GM19397 (cell line): ENCODE measurements at regions not wholly inside any gene's neighbourhood (a gene's known extent, or its start where the extent isn't known, plus 50 kb on each side); places are given as distances from the start of the nearest gene placed in this dataset.

Experiments
- ATAC-seq: cut with Tn5 transposase; IDR thresholded peaks from one replicate; pipeline ENCODE4 v1.9.1; 2021; ENCODE audit warnings: mild to moderate bottlenecking, moderate library complexity; ENCODE audit not compliant: unreplicated experiment

- ATAC-seq = no peak
These were observed 278.3 kb downstream of the RBM43 start for GRCh38 chr2:150983314-150983897.

GRCh38 chr2:150981826-150982225 is 279.8 kb downstream of the RBM43 start:
- no peak for ATAC-seq

- no peak for ATAC-seq
These were observed 283.6 kb downstream of the RBM43 start for GRCh38 chr2:150978053-150978452.

- ATAC-seq = no peak
These were observed 284.4 kb downstream of the RBM43 start for GRCh38 chr2:150977296-150977695.

- no peak for ATAC-seq
These were observed 285.1 kb downstream of the RBM43 start for GRCh38 chr2:150976604-150977003.

GRCh38 chr2:150974864-150975263 is 286.8 kb downstream of the RBM43 start:
- no peak for ATAC-seq

GRCh38 chr2:150974234-150974633 is 287.4 kb downstream of the RBM43 start:
- no peak for ATAC-seq

GRCh38 chr2:150971910-150972309 is 289.8 kb downstream of the RBM43 start:
- no peak for ATAC-seq

GRCh38 chr2:150963336-150963735 is 298.3 kb downstream of the RBM43 start:
- ATAC-seq = no peak

GRCh38 chr2:150955231-150955630 is 306.4 kb downstream of the RBM43 start:
- ATAC-seq = no peak

- no peak for ATAC-seq
These were observed 314.8 kb downstream of the RBM43 start for GRCh38 chr2:150946831-150947230.

- no peak for ATAC-seq
These were observed 317.3 kb downstream of the RBM43 start for GRCh38 chr2:150944315-150944714.

- ATAC-seq = no peak
These were observed 322.6 kb downstream of the RBM43 start for GRCh38 chr2:150939087-150939486.

- no peak for ATAC-seq
These were observed 323.1 kb downstream of the RBM43 start for GRCh38 chr2:150938527-150938926.

GRCh38 chr2:150937030-150937429 is 324.6 kb downstream of the RBM43 start:
- ATAC-seq = no peak

- no peak for ATAC-seq
These were observed 330.2 kb downstream of the RBM43 start for GRCh38 chr2:150931451-150931850.

- no peak for ATAC-seq
These were observed 336.1 kb downstream of the RBM43 start for GRCh38 chr2:150925611-150926010.

GRCh38 chr2:150924878-150925277 is 336.8 kb downstream of the RBM43 start:
- no peak for ATAC-seq

- ATAC-seq = no peak
These were observed 341.8 kb downstream of the RBM43 start for GRCh38 chr2:150919901-150920300.

- ATAC-seq = no peak
These were observed 343.5 kb downstream of the RBM43 start for GRCh38 chr2:150917961-150918713.

GRCh38 chr2:150916467-150917396 is 344.9 kb downstream of the RBM43 start:
- ATAC-seq = no peak
